ENCODE measurements at regions not wholly inside any gene's neighbourhood (a gene's known extent, or its start where the extent isn't known, plus 50 kb on each side); places are given as distances from the start of the nearest gene placed in this dataset.

- Histone ChIP-seq H3K4me2 (ENCODE audit: low read length) (no peak overlapping the region), H3K36me3 (ENCODE audit: insufficient read depth, low read length) (no peaks in the 10 kb centered on the region), H2AFZ (ENCODE audit: low read length) (no peak overlapping the region)
These were observed 2042.2 kb downstream of the ARAP2 start for GRCh38 chr4:34202154-34202553.

GRCh38 chr4:34220601-34221000 lies 2023.7 kb downstream of the ARAP2 start:
- no peak overlapping the region for H2AFZ ChIP-seq (ENCODE audit: low read length)
- POLR2A ChIA-PET: no interaction called here
- no peak overlapping the region for H3K27ac ChIP-seq (ENCODE audit: low read depth, low read length, poor library complexity, severe bottlenecking)
- H3K36me3 ChIP-seq (ENCODE audit: insufficient read depth, low read length): no peaks in the 10 kb centered on the region
- no peak overlapping the region for H3K4me2 ChIP-seq (ENCODE audit: low read length)
- DNase-seq (ENCODE audit: low spot score): no peak
- CTCF ChIA-PET (ENCODE audit: unreplicated experiment): no interaction called here
- no peaks in the 10 kb centered on the region for H3K9me2 ChIP-seq (ENCODE audit: insufficient read depth, low read length)
- no peaks in the 10 kb centered on the region for H3K4me1 ChIP-seq (ENCODE audit: insufficient read depth, low read length, poor library complexity, severe bottlenecking)
- intact Hi-C loops (cut with micrococcal nuclease; ENCODE audit: unreplicated experiment): no loop called here
- no TSS peak for BruUV-seq (replicated peaks)
- no peaks in the 10 kb centered on the region for H3K9me3 ChIP-seq (ENCODE audit: low read length)
- no peaks in the 10 kb centered on the region for H3K79me2 ChIP-seq (ENCODE audit: insufficient read depth, low read depth, low read length)
- no peak for TF ChIP-seq EZH2phosphoT487 (IDR thresholded peaks at IDR 0.05; ENCODE audit: borderline replicate concordance, low read depth, low read length)
- no peak for TF ChIP-seq CTCF (conservative IDR thresholded peaks at IDR 0.05; ENCODE audit: low read length)
- H4K20me1 ChIP-seq (ENCODE audit: insufficient read depth, low read length): no peaks in the 10 kb centered on the region
- no peak overlapping the region for H3K4me3 ChIP-seq (ENCODE audit: low read depth, low read length, poor library complexity, severe bottlenecking)

More at GRCh38 chr4:34202154-34202553, 2042.2 kb downstream of the ARAP2 start:
- Histone ChIP-seq H4K20me1 (ENCODE audit: insufficient read depth, low read length) (no peaks in the 10 kb centered on the region), H3K9me2 (ENCODE audit: insufficient read depth, low read length) (no peaks in the 10 kb centered on the region), H3K4me1 (ENCODE audit: insufficient read depth, low read length, poor library complexity, severe bottlenecking) (no peaks in the 10 kb centered on the region), H3K27ac (ENCODE audit: low read depth, low read length, poor library complexity, severe bottlenecking) (no peak overlapping the region), H3K4me3 (ENCODE audit: low read depth, low read length, poor library complexity, severe bottlenecking) (no peak overlapping the region), H3K79me2 (ENCODE audit: insufficient read depth, low read depth, low read length) (no peaks in the 10 kb centered on the region), H3K9me3 (ENCODE audit: low read length) (no peaks in the 10 kb centered on the region)
- BruUV-seq (replicated peaks): no TSS peak
- TF ChIP-seq EZH2phosphoT487 (IDR thresholded peaks at IDR 0.05; ENCODE audit: borderline replicate concordance, low read depth, low read length): no peak
- TF ChIP-seq CTCF (conservative IDR thresholded peaks at IDR 0.05; ENCODE audit: low read length): no peak
- ChIA-PET CTCF (ENCODE audit: unreplicated experiment) (no interaction called here), POLR2A (interaction anchor here (0.6 kb wide), 1 partner anchor 1508 kb away, joined by 3 read pairs; no protein-coding TSS in a partner anchor)
- DNase-seq (ENCODE audit: low spot score): no peak
- intact Hi-C loops (cut with micrococcal nuclease; ENCODE audit: unreplicated experiment): no loop called here

GRCh38 chr4:34221986-34222385 lies 2022.3 kb downstream of the ARAP2 start:
- no TSS peak for BruUV-seq (replicated peaks)
- CTCF ChIA-PET (ENCODE audit: unreplicated experiment): no interaction called here

More at GRCh38 chr4:34221986-34222385, 2022.3 kb downstream of the ARAP2 start:
- Histone ChIP-seq H3K79me2 (ENCODE audit: insufficient read depth, low read depth, low read length) (no peaks in the 10 kb centered on the region), H3K4me2 (ENCODE audit: low read length) (no peak overlapping the region), H3K36me3 (ENCODE audit: insufficient read depth, low read length) (no peaks in the 10 kb centered on the region), H3K4me1 (ENCODE audit: insufficient read depth, low read length, poor library complexity, severe bottlenecking) (no peaks in the 10 kb centered on the region), H3K27ac (ENCODE audit: low read depth, low read length, poor library complexity, severe bottlenecking) (no peak overlapping the region), H3K9me3 (ENCODE audit: low read length) (no peaks in the 10 kb centered on the region), H3K9me2 (ENCODE audit: insufficient read depth, low read length) (no peaks in the 10 kb centered on the region), H4K20me1 (ENCODE audit: insufficient read depth, low read length) (no peaks in the 10 kb centered on the region), H3K4me3 (ENCODE audit: low read depth, low read length, poor library complexity, severe bottlenecking) (no peak overlapping the region), H2AFZ (ENCODE audit: low read length) (no peak overlapping the region)
- POLR2A ChIA-PET: no interaction called here
- DNase-seq (ENCODE audit: low spot score): no peak
- intact Hi-C loops (cut with micrococcal nuclease; ENCODE audit: unreplicated experiment): no loop called here
- no peak for TF ChIP-seq CTCF (conservative IDR thresholded peaks at IDR 0.05; ENCODE audit: low read length)
- TF ChIP-seq EZH2phosphoT487 (IDR thresholded peaks at IDR 0.05; ENCODE audit: borderline replicate concordance, low read depth, low read length): no peak
